HG03432 (cell line): ENCODE measurements at regions not wholly inside any gene's neighbourhood (a gene's known extent, or its start where the extent isn't known, plus 50 kb on each side); places are given as distances from the start of the nearest gene placed in this dataset.

Experiments used
- ATAC-seq: cut with Tn5 transposase; IDR thresholded peaks from one replicate; pipeline ENCODE4 v1.9.1; 2021; ENCODE audit warnings: mild to moderate bottlenecking, moderate library complexity; ENCODE audit not compliant: unreplicated experiment

DNA sequence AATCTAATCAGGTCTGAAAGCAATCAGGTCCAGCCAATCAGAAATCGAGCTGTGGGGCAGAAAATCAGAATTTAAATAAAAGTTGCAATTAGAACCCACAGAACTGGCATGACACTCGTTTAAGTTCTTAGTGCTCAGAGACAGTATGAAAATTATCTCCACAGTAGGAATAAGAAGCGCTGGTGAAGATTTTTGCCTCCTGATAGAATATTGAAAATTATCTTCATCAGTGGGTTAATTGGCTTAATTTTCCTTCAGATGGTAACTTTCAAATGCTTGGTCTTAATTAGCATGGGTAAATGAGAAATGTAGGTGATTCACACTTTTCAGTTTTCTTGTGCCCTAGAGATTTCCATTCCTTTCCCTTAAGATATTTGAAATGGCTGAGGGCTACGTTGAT, 109.1 kb upstream of the MDFIC2 start:
- no peak for ATAC-seq

DNA sequence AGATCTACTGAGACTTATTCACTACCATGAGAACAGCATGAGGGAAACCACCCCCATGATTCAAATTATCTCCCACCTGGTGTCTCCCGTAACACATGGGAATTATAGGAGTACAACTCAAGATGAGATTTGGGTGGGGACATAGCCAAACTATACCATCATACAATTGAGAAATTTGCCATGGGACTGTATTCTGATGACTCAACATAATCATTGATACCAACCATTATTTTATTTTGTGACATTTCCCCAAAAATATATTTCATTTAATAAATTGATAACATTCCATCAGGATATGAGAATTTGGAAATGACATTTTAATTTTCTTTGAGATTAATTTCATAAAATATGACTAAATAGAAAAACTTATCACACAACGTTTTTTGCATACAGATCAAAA, 96.6 kb upstream of the MDFIC2 start:
- no peak for ATAC-seq

DNA sequence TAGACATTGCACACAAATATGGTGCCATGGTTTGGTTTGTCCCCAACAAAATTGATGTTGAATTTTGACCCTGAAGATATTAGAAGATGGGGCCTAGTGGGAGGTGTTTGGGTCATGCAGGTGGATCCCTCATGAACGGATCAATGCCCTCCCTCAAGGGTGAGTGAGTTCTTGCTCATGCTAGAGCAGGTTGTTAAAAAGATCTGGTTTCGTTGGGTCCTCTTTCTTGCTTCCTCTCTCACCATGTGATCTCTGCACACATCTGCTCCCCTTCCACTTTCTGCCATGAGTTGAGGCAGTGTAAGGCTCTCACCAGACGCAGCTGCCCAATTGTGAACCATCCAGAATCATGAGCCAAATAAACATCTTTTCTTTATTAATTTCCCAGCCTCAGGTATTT, 87.8 kb upstream of the MDFIC2 start:
- peak; percentile 85 for ATAC-seq

- ATAC-seq, result no peak
Observed at GRCh38 chr3:70393881-70394612, 81.6 kb upstream of the MDFIC2 start.

- no peak for ATAC-seq
Observed at GRCh38 chr3:70392227-70392626, 79.8 kb upstream of the MDFIC2 start.

- ATAC-seq, result no peak
Observed at GRCh38 chr3:70387889-70388288, 75.5 kb upstream of the MDFIC2 start.

DNA sequence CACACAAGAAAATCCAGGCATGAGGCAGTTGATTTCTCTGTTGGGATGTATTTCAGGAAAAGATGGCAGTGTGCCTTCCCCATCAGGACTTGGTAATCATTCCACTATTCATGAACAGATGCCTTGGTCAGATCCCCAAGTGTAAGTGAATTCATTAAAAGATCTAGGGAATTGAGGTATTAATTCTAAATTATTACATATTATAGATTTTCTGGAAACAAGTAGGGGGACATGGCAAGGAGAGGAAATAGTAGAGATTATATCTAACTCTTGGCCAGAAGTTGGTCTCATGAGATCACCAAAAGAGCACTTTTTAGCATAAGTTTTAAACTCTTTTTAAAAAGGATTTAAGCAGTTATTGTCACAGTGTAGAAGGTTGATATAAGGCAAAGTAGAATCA, 74.4 kb upstream of the MDFIC2 start:
- no peak for ATAC-seq

DNA sequence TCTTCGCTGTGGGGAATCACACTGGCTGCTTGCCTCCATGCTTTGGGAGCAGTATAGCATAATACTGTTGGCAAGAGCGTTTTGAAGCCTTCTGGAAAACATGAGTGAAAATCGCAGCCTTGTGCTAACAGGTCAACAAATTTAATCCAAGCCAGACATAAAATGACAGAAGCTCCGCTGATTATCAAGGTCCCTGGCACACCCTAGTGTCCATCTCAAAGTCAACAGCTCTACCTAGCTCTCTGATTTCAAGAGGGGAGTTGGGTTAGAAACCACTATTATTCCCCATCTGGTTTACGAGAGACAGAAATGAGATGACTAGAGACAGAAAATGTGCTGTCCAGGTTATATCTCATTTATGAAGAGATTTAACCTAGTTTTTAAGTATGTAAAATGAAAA, 73.6 kb upstream of the MDFIC2 start:
- ATAC-seq, result no peak

- ATAC-seq, result peak; percentile 96
Observed at GRCh38 chr3:70383360-70383831, 71.0 kb upstream of the MDFIC2 start.

DNA sequence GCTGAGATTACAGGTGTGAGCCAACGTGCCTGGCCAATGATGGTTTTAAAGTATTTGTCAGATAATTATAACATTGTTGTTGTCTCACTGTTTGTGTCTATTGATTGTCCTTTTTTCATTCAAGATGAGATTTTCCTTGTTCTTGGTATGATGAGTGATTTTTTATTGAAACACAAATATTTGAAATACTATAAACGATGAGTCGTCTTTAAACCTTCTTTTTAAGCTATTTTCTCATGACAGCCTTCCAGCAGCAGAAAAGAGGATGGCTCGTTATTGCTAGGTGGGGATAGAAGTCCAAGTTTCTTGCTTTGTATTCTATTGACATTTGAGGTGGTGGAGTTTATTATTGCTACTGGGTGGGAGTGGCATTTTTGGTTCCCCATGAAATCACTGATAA, 61.7 kb upstream of the MDFIC2 start:
- no peak for ATAC-seq
